ENCODE measurements at regions not wholly inside any gene's neighbourhood (a gene's known extent, or its start where the extent isn't known, plus 50 kb on each side); places are given as distances from the start of the nearest gene placed in this dataset.
"Not testable (repeated sequence)": the region's sequence is repeated elsewhere in the genome, so short reads cannot be mapped to it uniquely, and the experiment has no call there.

DNA sequence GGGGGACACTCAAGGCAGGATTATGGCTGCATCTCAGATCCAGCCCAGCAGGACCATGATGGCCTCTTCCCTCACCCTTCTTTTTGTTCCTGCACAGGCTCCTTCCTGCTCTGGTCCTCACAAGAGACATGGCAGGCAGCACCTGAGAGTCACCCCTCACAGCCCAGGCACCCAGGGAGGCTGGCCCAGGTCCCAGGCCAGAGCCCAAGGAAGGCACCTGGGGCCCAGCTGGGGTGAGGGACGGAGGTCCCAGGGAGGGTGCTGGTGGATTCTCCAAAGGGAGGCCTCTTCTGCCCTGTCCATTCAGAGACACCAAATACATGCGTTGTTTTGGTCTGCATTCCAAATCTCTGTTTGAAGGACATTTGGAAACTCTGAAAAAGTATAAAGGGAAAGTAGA, 285.4 kb upstream of the HS6ST1 start:
- no peak for DNase-seq (ENCODE audit: extremely low read depth, low read depth, low spot score)

DNA sequence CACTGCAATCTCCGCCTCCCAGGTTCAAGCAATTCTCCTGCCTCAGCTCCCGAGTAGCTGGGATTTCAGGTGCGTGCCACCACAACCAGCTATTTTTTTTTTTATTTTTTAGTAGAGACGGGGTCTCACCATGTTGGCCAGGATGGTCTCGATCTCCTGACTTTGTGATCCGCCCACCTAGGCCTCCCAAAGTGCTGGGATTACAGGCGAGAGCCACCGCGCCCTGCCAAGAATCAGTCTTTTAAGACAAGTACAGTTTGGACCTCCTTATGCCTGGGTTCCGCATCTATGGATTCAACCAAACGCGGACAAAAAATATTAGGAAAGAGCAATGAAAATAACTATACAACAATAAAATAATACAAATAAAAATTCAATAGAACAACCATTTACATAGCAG, 285.9 kb upstream of the HS6ST1 start:
- DNase-seq (ENCODE audit: extremely low read depth, low read depth, low spot score), result not testable (repeated sequence)

- no peak for DNase-seq (ENCODE audit: extremely low read depth, low read depth, low spot score)
Observed at GRCh38 chr2:128605421-128605820, 286.8 kb upstream of the HS6ST1 start.

DNA sequence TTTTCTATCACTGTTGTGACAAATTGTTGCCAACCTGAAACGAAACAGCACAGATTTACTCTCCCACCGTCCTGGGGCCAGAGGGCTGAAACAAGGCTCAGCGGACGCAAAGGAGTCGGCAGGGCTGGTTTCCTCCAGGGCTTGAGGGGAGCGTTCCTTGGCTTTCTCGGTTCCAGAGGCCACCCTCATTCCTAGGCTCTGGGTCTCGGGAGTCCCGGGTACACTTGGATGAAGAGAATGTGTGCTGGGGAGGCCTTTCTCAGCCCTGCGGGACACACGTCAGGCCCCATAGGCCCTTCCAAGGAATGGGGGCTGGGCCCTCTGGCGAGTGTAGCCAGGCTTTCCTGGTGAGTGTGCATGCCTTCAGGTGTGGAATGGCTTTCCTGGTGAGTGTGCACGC, 287.3 kb upstream of the HS6ST1 start:
- no peak for DNase-seq (ENCODE audit: extremely low read depth, low read depth, low spot score)

DNA sequence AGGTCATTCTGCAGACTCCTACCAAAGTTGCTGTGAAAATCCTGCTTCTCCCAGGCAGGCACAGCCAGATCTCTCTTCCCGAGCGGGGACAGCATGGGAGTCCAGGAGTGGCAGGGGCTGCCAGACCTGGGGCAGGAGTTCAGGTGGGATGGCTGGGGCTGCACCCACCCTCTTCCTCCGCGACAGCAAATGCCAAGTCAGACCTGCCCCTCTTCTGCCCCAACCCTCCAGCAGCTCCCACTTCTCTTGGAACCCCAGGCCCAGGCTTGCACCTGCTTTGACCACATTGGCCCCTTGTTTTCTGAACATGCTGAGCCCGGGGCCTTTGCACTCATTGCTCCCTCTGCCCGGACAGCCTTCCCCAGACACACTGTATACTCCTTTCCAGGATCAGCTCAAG, 288.2 kb upstream of the HS6ST1 start:
- no peak for DNase-seq (ENCODE audit: extremely low read depth, low read depth, low spot score)

- DNase-seq (ENCODE audit: extremely low read depth, low read depth, low spot score), result no peak
Observed at GRCh38 chr2:128607440-128607839, 288.8 kb upstream of the HS6ST1 start.

GRCh38 chr2:128607911-128608506, 289.3 kb upstream of the HS6ST1 start:
- DNase-seq (ENCODE audit: extremely low read depth, low read depth, low spot score), result no peak

DNA sequence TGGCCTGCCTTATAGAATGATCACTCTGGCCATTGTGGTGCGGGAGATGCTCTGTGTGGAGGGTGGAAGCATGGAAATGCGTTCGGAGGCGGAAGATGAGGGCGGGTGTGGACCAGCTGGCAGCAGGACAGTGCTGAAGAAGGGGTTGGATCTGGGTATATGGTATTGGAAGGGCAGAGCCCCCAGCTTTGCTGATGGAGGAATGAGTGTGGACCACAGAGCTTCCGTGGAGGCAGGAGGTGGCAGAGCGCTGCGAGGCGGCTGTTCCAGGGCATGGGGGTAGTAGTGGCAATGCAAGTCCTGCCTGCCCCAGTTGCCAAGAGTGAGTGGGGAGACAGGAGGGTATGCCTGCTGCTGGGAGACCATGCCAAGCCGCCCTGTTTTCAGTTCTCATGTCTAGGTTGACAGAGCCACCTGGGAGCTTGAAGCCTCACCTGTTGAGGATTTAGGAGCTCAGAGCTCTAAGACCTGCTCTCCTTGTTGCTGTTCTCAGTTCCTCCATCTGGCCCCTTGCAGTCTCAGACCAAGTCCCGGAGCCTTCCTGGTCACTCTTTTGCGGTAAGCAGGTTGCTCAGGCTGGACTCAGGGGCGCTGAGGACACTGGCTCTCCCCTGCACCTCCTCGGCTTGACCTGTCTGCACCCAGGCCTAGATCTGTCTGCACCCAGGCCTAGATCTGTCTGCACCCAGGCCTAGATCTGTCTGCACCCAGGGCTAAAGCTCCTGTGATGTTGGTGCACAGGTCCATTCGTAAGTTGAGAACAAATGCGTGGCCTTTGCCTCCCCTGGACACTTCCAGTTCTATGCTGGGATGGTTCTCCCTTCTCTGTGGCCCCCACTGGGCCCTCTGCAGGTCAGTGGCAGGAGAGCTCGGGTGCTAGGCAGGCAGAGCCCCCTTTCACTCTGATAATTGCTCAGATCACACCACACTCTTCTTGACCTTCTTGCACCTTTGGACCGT, 290.5 kb upstream of the HS6ST1 start:
- no peak for DNase-seq (ENCODE audit: extremely low read depth, low read depth, low spot score)

GRCh38 chr2:128610496-128610895, 291.8 kb upstream of the HS6ST1 start:
- DNase-seq (ENCODE audit: extremely low read depth, low read depth, low spot score), result no peak

DNA sequence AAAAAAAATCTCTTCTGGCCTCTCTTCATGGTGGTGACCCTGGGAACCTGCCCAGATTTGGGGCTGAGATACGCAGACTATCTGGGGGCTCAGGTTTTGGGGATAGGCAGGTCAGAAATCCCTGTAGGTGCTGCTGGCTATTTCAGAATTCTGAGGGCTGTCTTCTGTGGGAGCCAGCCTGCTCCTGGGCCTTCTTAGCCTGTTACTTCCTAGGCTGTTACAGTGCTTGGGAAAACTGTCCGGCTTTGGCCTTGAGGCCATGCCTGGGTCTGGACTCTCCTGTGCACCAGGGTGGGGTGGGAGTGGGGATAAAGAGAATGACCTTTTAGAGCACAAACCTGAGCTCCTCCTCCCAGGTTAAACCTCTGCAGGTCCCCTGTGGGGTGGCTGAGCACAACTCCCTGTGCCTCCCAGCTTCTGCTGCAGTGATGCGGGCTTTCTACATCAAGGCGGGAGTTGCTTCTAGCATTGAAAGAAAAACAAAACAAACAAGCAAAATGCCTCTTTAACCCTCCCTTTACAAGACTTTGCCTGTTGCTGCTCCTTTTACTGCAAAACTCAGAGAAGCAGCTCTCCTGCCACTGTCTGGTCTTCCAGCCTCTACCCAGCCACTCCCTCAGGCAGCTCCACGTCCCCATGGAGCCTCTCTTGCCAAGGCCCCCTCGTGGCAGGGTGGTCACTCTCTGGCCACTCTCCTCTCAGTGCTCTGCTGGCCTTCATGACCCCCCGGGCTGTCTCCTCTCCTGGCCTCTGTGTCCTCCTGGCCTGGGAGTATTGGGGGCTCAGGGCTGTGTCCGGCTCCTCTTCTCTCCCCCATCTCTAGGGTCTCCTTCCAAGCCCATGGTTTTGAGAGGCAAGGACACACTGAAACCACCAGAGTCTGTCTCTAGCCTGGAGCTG, 293.0 kb upstream of the HS6ST1 start:
- no peak for DNase-seq (ENCODE audit: extremely low read depth, low read depth, low spot score)

- no peak for DNase-seq (ENCODE audit: extremely low read depth, low read depth, low spot score)
Observed at GRCh38 chr2:128612628-128613027, 294.0 kb upstream of the HS6ST1 start.

- DNase-seq (ENCODE audit: extremely low read depth, low read depth, low spot score), result no peak
Observed at GRCh38 chr2:128613351-128613750, 294.7 kb upstream of the HS6ST1 start.

DNA sequence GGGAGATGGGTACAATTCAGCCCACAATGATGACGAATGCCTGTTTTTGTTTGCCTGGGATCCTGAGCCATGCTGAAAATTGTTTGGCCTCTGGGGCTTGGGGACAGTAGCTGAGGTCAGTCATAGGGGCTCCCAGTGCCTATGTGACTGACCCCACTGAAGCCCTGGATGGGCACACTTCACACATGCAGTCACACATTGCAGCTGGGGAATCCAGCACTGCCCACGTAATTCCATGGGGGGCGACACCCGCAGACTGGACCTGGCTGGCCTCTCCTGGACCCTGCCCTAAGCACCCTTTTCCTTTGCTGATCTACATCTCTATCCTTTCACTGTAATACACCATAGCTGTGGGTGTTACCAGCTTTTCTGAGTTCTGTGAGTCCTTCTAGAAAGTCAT, 295.2 kb upstream of the HS6ST1 start:
- DNase-seq (ENCODE audit: extremely low read depth, low read depth, low spot score), result no peak

DNA sequence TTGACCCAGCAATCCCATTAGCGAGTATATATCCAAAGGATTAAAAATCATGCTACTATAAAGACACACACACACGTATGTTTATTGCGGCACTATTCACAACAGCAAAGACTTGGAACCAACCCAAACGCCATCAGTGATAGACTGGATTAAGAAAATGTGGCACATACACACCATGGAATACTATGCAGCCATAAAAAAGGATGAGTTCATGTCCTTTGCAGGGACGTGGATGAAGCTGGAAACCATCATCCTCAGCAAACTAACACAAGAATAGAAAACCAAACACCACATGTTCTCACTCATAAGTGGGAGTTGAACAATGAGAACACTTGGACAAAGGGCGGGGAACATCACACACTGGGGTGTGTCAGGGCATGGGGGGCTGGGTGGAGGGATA, 296.2 kb upstream of the HS6ST1 start:
- DNase-seq (ENCODE audit: extremely low read depth, low read depth, low spot score), result not testable (repeated sequence)

DNA sequence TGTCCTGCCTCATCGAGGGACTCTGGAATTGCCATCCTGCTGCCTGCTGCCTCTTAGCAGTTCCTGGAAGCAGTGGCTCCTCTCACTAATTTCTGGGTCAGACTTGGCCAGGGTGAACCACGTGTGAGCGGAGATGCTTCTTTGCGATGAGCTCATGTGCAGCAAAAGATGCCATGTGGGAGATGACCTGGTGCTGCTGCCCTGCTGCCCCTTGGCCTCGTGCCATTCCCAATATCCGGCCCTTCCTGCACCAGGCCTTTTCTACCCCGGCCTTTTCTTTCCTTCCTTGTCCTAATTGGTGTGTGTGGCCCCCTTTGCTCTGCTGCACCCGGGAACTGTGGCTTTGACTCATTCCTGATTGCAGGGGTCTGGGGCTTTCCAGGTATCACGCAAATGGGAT, 296.9 kb upstream of the HS6ST1 start:
- no peak for DNase-seq (ENCODE audit: extremely low read depth, low read depth, low spot score)

DNA sequence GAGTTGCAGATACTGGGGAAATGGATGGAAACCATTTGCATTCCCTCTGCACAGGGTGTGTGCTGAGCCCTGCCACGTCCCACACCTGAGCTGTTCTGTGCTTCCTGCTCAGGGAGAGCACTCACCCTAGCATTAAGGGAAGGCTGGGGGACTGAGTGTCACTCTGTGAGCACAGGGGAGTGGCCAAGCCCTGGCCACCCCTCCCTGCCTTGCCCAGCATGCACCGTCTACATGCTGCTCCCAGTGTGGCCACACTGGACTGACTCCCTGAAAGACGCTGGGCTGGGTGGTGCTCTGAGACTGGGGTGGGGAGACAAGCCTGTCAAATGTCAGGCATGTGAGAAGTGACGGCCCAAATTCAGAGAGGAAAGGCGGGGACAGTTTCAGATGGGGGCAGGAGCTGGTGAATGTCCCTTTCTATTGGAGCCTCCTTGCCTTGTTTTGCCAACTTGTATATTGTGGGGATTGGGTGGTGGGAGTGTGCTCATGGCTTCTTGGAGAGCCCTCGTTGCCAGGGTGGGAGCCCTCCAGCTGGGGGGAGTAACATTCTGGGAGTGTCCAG, 298.4 kb upstream of the HS6ST1 start:
- no peak for DNase-seq (ENCODE audit: extremely low read depth, low read depth, low spot score)

DNA sequence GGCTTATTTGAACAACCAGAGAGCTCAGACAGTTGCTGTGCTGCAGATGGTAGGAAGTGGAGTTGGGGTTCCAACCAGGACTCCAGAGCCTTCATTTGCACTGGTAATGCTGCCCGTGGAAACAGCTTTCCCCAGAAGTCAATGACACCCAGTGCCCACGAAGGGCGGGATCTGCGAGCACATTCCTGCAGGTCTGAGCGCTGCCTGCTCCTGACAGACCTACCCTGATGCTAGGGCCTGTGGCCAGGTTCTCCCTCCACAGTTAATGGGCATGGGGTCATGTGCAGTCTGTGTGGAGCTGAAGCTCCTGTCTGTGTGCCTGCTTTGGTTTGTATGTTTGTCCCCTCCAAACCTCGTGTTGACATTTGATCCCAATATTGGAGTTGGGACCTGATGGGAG, 299.0 kb upstream of the HS6ST1 start:
- DNase-seq (ENCODE audit: extremely low read depth, low read depth, low spot score), result no peak

DNA sequence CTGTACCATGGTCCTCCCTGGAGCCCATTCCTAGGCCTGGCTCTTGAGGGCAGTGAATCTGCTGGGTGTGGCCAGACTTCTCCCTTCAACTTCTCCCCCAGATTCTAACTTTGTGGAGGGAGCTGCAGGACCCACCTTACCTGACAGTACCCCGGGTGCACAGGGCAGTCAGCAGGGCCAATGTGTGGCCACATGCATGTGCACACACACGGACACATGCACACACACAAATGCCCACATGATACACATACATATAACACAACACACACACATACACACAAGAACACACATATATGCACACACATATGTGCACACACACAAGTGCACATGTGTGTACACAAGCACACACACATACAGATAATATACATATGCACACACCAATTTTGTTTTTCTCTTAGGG, 300.0 kb upstream of the HS6ST1 start:
- DNase-seq (ENCODE audit: extremely low read depth, low read depth, low spot score), result no peak

DNA sequence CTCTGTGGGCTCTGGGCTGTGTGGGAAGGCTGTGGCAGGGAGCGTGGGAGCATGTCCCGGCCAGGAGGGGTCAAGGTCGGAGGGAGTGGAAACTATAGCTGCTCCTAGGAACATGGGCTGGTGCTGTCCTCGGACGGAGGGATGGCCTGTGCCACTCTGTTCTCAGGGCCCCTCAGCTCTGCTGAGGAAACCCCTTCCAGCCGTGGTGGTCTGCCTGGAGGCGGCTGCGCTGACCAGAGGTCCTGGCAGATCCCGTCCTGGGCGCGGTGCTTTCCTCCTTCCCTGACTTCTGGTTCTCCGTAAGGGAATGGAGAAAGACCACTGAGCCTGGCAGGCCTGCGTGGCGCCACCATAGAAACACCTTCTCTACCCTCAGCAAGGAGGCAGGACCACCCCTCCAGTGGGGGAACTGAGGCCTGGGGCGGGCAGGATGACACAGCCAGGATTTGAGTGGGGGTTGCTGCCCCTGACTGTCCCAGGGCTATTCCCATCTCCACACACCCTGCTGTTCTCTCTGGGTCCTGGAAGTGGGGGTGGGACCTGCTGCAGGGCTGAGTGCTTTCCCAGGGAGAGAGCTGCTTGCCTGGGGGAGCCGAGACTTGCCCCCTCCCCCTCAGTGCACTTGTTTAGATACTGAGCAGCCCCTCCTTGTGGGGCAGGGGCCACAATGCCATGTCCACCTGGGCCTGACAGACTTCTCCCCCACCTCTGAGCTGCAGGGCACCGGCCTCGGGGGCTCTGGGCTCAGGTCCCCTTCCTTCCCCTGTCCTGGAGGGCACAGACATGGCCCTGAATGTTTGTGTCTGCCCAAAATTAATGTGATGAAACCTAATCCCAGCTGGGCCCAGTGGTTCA, 301.0 kb upstream of the HS6ST1 start:
- DNase-seq (ENCODE audit: extremely low read depth, low read depth, low spot score), result no peak

GRCh38 chr2:128621074-128621473, 302.4 kb upstream of the HS6ST1 start:
- no peak for DNase-seq (ENCODE audit: extremely low read depth, low read depth, low spot score)
